GM12873 (cell line): ENCODE measurements at regions not wholly inside any gene's neighbourhood (a gene's known extent, or its start where the extent isn't known, plus 50 kb on each side); places are given as distances from the start of the nearest gene placed in this dataset.

ENCODE experiments used
- TF ChIP-seq, protein P1 (sequence below): IDR thresholded peaks from 2 replicates; pipeline ENCODE4 v1.5.1; 2012; ENCODE audit warnings: low read depth, mild to moderate bottlenecking, moderate library complexity, low read length, control low read depth; ENCODE audit not compliant: insufficient read depth; ENCODE audit errors: missing control alignments

DNA sequence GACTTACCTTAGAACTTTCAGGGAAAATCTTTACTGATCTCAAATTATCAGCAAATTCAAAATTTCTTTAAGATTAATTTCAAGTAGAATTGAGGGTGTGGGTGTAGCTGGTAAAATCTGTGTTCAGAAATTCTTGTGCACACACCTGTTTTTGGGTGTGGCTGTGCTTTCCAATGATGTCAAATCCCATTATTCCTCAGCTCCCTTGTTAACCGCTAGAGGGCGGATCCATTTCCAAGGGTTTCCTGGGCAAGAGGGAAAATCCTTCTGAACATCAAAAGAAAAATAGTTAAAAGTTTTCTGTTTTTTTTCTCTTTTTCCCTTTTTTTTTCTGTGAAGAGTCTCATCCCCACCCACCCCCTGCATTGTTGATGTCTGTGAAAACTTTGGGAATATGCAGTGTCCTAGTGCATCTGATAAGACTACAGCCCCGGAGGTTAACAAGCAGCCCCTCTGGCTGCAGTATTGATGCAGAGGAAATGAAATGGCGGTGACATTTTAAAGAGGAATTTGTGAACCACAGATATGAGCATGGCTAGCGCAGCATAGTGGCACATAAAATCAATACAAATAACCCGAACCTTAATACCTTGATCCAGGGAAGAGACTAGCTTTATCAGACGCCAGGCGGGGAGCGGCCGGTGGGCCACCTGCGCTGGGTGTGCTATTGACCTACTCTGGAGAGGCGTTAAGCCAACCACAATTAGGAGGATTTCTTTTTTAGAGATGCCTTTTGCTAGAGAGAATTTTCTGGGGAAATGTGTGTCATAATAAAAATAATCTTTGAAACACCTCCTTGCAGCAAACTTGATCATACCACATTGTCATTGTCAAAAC lies 130.9 kb downstream of the FOXA2 start:
- TF ChIP-seq, protein P1, sequence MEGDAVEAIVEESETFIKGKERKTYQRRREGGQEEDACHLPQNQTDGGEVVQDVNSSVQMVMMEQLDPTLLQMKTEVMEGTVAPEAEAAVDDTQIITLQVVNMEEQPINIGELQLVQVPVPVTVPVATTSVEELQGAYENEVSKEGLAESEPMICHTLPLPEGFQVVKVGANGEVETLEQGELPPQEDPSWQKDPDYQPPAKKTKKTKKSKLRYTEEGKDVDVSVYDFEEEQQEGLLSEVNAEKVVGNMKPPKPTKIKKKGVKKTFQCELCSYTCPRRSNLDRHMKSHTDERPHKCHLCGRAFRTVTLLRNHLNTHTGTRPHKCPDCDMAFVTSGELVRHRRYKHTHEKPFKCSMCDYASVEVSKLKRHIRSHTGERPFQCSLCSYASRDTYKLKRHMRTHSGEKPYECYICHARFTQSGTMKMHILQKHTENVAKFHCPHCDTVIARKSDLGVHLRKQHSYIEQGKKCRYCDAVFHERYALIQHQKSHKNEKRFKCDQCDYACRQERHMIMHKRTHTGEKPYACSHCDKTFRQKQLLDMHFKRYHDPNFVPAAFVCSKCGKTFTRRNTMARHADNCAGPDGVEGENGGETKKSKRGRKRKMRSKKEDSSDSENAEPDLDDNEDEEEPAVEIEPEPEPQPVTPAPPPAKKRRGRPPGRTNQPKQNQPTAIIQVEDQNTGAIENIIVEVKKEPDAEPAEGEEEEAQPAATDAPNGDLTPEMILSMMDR: no peak

DNA sequence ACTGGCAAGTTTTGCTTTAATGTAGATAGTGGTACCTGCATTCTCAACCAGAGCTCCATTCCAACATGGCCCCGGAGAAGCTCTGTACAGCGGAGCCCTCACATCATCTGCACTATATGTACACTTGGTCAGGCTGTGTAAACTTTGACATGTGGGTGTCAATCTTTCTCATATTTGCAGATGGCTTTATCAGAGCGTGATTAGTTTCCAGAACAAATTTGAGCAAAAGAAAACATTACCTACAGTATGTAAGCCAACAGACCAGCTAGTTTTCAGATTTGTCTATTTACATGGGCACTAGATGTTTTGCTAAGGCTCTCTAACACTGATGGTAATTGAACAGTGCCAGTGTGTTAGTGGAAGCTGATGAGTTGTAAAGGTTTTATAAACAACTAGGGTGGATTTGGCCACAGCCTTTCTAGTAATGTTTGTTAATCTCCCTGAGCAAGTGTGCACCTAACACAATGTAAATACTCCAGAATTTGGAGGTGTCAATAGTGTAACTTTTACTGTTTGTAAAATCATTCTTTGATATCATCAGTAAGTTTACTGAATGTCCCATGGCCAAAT lies 131.8 kb downstream of the FOXA2 start:
- TF ChIP-seq, protein P1: no peak

DNA sequence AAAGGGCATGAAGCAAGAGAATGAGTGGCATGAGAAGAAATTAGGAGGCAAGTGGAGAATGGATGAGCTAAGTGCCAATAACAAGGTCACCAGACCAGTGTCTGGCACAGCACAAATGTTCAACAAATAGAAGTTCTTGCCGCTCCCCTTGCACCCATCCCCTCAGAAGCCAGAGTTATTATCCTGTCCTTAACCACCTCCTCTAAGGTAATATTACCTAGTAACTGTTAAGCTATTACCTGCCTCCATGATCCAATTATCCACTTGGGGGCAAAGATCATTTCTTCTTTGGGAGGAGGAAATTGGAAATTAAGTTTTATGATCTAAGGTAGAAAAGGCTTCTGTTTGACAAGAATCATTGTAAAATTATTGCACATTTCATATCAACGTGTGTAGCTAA lies 133.8 kb downstream of the FOXA2 start:
- TF ChIP-seq, protein P1: no peak

DNA sequence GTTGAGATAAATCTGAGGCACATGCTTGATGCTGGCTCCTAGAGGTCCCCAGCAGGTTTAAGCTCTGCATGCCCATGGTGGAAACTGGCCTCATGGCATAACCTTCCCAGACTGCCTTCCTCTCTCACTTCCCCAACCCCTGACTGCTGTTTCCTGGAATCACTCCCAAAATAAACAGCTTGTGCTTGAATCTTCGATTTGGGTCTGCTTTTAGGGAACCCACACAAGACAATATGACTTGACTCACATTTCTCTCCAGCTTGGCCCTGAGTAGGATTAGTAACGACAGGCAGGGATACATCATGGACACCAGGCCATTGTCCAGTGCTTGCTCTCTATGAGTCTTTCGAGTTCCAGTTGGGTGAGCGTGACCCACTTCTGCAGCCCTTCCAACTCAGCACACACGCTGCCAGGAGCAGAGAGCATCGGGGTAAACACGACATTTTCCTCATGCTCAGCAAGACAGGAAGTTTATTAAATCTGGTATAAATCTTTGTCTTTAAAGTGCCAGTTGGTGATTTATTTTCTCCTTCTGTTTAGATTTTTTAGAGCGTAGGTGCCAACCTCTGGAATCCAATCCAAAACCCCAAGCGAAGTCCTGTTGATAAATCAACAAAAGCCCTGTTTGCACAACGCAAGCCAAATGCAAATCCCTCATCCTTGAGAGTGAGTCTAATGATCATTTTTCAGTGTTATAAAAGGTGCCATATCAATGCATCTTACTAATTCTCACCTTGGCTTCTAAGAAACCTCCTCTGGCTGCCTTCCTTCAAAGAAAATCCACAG lies 135.0 kb downstream of the FOXA2 start:
- TF ChIP-seq, protein P1: no peak

DNA sequence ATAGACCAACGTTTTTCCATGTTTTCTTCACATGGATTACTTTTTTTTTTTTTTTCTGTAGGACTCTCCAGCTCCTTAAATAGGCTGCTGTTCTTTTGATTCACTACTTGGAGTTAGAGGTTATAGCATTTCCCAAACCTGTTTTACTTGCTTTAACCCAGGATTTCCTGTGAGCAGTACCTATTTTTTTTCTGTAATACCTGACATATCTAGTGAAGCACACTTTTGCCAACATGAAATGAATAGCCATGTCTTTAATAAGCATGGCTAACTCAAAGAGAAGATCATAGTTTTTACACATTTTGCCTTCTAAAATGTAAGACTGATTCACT lies 137.0 kb downstream of the FOXA2 start:
- TF ChIP-seq, protein P1: no peak

DNA sequence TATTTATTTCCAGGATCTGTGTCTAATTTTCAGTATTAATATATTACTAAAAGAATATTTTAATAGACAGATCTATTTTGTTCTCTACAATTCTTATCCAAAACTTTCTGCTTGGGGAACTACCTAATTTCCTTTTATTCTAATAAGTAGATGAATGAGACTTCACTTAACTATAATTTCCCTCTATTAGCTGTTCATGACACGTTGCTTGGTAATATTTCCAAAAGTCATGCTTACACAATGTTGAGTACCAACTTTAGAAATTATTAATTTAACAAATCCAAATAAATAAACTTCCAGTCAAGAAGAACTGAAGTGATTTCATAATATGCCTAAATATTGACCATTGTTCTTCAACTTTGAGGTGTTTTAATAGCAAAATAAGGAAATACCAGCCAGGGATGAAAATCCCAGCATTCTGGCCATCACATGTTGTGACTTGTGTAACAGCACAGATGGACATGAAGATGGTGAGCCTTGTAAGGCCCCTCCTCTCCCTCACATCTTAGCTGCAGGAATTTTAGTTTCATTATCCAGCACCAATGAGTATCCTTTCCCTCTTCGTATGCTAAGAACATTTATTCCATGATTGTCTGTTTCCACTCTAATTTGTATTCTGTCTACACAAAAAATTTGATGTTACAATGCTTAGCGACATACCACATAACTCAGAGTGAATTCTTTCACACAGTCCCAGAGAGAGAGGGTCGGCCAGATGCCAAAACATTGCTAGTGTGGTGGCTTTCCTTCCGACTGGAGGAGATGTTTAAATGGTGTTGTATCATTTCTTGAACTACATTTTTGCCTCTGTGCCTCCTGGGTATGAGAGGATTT lies 137.5 kb downstream of the FOXA2 start:
- TF ChIP-seq, protein P1: no peak

DNA sequence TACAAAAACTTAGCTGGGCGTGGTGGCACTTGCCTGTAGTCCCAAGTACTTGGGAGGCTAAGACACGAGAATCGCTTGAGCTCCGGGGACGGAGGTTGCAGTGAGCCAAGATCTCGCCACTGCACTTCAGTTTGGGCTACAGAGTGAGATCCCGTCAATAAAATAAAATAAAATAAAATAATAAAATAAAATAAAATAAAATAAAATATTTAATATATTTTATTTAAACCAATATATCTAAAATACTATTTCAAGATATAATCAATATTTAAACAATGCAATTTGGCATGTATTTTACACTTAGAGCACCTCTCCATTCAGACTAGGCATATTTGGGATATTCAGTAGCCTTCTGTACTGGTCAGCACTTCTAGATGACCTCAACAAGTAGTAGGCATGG lies 142.1 kb downstream of the FOXA2 start:
- TF ChIP-seq, protein P1: no peak
